ENCODE measurements at regions not wholly inside any gene's neighbourhood (a gene's known extent, or its start where the extent isn't known, plus 50 kb on each side); places are given as distances from the start of the nearest gene placed in this dataset.

DNA sequence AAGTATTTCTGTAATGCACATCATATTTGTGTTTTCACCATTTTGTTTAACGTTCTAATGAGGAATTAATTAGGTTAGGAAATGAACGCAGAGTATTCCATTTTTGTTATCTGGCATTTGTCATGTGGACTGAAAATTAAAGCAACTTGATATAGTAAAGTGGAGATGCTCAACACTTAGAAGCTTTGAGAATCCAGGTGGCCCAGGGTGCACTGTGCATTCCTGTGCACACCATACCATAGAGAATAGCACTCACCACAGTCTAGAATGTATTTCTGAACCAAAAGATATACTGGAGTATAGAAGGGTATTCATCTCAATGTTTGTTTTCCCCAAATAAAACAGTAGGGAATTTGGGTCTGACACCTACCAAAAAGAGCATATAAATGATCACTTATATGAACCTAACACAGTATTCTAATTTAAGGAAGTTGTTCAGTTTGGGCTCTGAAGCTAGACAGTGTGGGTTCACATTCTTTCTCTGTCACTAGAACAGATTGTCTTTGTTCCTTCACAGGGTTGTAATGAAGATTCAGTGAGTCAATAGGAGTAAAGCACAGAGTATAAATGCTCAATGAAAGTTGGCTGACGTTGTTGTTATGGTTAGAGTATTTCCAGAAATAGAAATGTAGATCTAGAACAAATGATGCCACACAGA is 125.6 kb upstream of the DMRT1 start:
- Histone ChIP-seq H3K4me2 (ENCODE audit: insufficient read depth, low read length) (peak overlapping the region; percentile 2), H3K27me3 (ENCODE audit: control insufficient read depth in 2 of 2, insufficient read depth in 2 of 2, low read length in 2 of 2) (no peaks in the 10 kb centered on the region), H3K36me3 (ENCODE audit: control insufficient read depth in 2 of 2, extremely low read depth in 1 of 2, insufficient read depth in 2 of 2, low read length in 2 of 2) (peaks cover 13 to 26% of the 10 kb centered on the region in 2 experiments), H4K20me1 (replicated peaks; ENCODE audit: control insufficient read depth, extremely low read depth, insufficient read depth, low read length) (no peaks in the 10 kb centered on the region), H2AFZ (ENCODE audit: low read depth, low read length) (no peak overlapping the region), H3K27ac (ENCODE audit: insufficient read depth, low read depth, low read length) (peak overlapping the region; percentile 13), H3K4me1 (ENCODE audit: control insufficient read depth, extremely low read depth, insufficient read depth, low read length) (peaks cover 20% of the 10 kb centered on the region), H3K9me1 (replicated peaks; ENCODE audit: control insufficient read depth, extremely low read depth, insufficient read depth, low read length) (no peaks in the 10 kb centered on the region), H3K9me3 (replicated peaks; ENCODE audit: control insufficient read depth, insufficient read depth, low read length) (no peaks in the 10 kb centered on the region), H3K4me3 (replicated peaks in 1 of 3; ENCODE audit: insufficient read depth in 1 of 3, low read depth in 1 of 3, low read length in 3 of 3) (no peak overlapping the region), H3K9ac (replicated peaks; ENCODE audit: extremely low read depth, insufficient read depth, low read length) (no peak overlapping the region), H3K79me2 (ENCODE audit: control insufficient read depth, insufficient read depth, low read length) (peaks cover 95% of the 10 kb centered on the region)
- no TSS peak for BruUV-seq (replicated peaks)
- TF ChIP-seq MAX (IDR thresholded peaks at IDR 0.05; ENCODE audit: insufficient read depth, insufficient read length) (no peak), POLR2AphosphoS5 (IDR thresholded peaks at IDR 0.05; ENCODE audit: insufficient read depth, low read depth, low read length) (no peak), MYC (IDR thresholded peaks at IDR 0.05; ENCODE audit: low read depth, low read length) (no peak), CTCF (IDR thresholded peaks at IDR 0.05; ENCODE audit: extremely low read depth in 1 of 2, insufficient read depth in 1 of 2, low read depth in 1 of 2, low read length in 2 of 2) (no peak), EZH2 (IDR thresholded peaks at IDR 0.05; ENCODE audit: borderline replicate concordance, low read depth, low read length, severe bottlenecking) (no peak), POLR2A (IDR thresholded peaks at IDR 0.05; ENCODE audit: low read depth, low read length) (no peak), JUN (IDR thresholded peaks at IDR 0.05; ENCODE audit: borderline replicate concordance, insufficient read depth, insufficient read length, low read depth) (no peak), GATA2 (IDR thresholded peaks at IDR 0.05; ENCODE audit: insufficient read depth, insufficient read length, low read depth, low read length) (no peak), FOS (IDR thresholded peaks at IDR 0.05; ENCODE audit: borderline replicate concordance, insufficient read depth, low read length) (no peak)
- POLR2A ChIA-PET = interaction anchor here (0.7 kb wide), 1 partner anchor 9 kb away, joined by 11 read pairs; no protein-coding TSS in a partner anchor
- dilution Hi-C loops (cut with MboI; ENCODE audit: extremely low pct_ligation_motif_present, low sequenced_read_pairs) = no loop called here
- FAIRE-seq (no peak), DNase-seq (ENCODE audit: low read depth, low spot score) (peak; percentile 39)
- CTCF ChIA-PET = interaction anchor here (0.9 to 1.3 kb wide), 4 partner anchors 23 to 48 kb away, joined by 3 to 4 read pairs (median 4); no protein-coding TSS in a partner anchor
- intact Hi-C loops (cut with micrococcal nuclease) = no loop called here

Measured in endothelial cell of umbilical vein (primary cell).